ENCODE measurements at regions not wholly inside any gene's neighbourhood (a gene's known extent, or its start where the extent isn't known, plus 50 kb on each side); places are given as distances from the start of the nearest gene placed in this dataset.
"Not testable (repeated sequence)": the region's sequence is repeated elsewhere in the genome, so short reads cannot be mapped to it uniquely, and the experiment has no call there.

DNA sequence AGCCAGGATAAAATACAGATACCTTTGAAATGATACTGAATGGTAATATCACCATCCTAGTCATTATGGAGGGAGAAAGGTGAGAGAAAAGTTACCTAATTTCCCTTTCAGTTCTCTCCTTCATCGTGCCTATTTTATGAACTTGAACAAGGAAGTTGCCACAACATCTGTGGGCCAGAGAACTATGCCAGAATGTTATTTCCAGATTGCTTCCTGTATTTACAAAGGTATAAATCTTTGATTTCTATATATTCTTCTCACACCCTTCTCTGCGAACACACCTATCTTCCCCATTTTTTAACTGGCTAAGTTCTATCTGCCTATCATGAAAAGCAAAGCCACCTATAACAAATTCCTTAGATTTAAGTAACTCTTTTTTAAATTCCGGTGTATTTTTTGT is 163.6 kb upstream of the GRM7 start:
- no peak for ATAC-seq

GRCh38 chr3:6697722-6698121 is 163.2 kb upstream of the GRM7 start:
- Mint-ChIP-seq H3K4me3 (no peak overlapping the region), H3K27me3 (no peaks in the 10 kb centered on the region), H3K27ac (no peak overlapping the region), H3K4me1 (ENCODE audit: low read depth in 2 of 2) (no peaks in the 10 kb centered on the region), H3K36me3 (peaks cover 8% of the 10 kb centered on the region), H3K9me3 (peaks cover 5% of the 10 kb centered on the region)
- ATAC-seq, result no peak
- no peak for DNase-seq (ENCODE audit: low spot score)

More for the DNA sequence above, 163.6 kb upstream of the GRM7 start:
- peaks cover 3% of the 10 kb centered on the region for H3K9me3 Mint-ChIP-seq
- H3K4me3 Mint-ChIP-seq, result no peak overlapping the region
- no peak for DNase-seq (ENCODE audit: low spot score)
- H3K4me1 Mint-ChIP-seq (ENCODE audit: low read depth in 2 of 2), result no peaks in the 10 kb centered on the region
- no peak overlapping the region for H3K27ac Mint-ChIP-seq
- no peaks in the 10 kb centered on the region for H3K27me3 Mint-ChIP-seq
- peaks cover 6% of the 10 kb centered on the region for H3K36me3 Mint-ChIP-seq

GRCh38 chr3:6704817-6705216 is 156.1 kb upstream of the GRM7 start:
- H3K4me3 Mint-ChIP-seq; H3K36me3 Mint-ChIP-seq; DNase-seq (ENCODE audit: low spot score); ATAC-seq; H3K27me3 Mint-ChIP-seq; H3K27ac Mint-ChIP-seq; H3K4me1 Mint-ChIP-seq (ENCODE audit: low read depth in 2 of 2): not testable (repeated sequence)
- H3K9me3 Mint-ChIP-seq, result peaks cover 30% of the 10 kb centered on the region

GRCh38 chr3:6706777-6707176 is 154.1 kb upstream of the GRM7 start:
- H3K27me3 Mint-ChIP-seq, result no peaks in the 10 kb centered on the region
- peaks cover 30% of the 10 kb centered on the region for H3K9me3 Mint-ChIP-seq
- H3K36me3 Mint-ChIP-seq, result peaks cover 7% of the 10 kb centered on the region
- H3K4me1 Mint-ChIP-seq (ENCODE audit: low read depth in 2 of 2), result no peaks in the 10 kb centered on the region
- no peak overlapping the region for H3K27ac Mint-ChIP-seq
- DNase-seq (ENCODE audit: low spot score) (no peak), ATAC-seq (no peak)
- no peak overlapping the region for H3K4me3 Mint-ChIP-seq

GRCh38 chr3:6709178-6709577 is 151.7 kb upstream of the GRM7 start:
- H3K4me3 Mint-ChIP-seq, result no peak overlapping the region
- ATAC-seq, result no peak
- no peaks in the 10 kb centered on the region for H3K27me3 Mint-ChIP-seq
- H3K4me1 Mint-ChIP-seq (ENCODE audit: low read depth in 2 of 2), result no peaks in the 10 kb centered on the region
- no peak for DNase-seq (ENCODE audit: low spot score)
- no peaks in the 10 kb centered on the region for H3K36me3 Mint-ChIP-seq
- H3K27ac Mint-ChIP-seq, result no peak overlapping the region
- H3K9me3 Mint-ChIP-seq, result peaks cover 14% of the 10 kb centered on the region

DNA sequence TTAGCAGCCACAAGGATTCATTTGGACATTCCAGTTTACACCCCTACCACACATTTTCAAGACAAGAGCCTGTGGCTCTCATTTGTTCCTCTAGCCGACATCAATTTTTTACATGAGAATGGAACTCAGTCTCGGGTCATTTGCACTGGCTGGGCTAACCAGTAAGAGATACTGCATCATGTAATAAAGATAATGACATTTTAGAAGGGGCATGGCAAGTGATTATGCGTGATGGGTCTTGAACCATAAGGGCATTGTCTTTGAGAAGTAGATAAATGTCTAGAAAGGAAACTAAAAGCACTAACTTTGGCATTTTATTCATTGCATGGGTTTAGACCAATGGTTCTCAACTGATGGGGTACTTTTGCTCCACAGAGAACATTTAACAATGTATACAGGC is 146.0 kb upstream of the GRM7 start:
- Mint-ChIP-seq H3K9me3 (peaks cover 17% of the 10 kb centered on the region), H3K27me3 (no peaks in the 10 kb centered on the region), H3K36me3 (no peaks in the 10 kb centered on the region), H3K27ac (no peak overlapping the region), H3K4me3 (no peak overlapping the region), H3K4me1 (ENCODE audit: low read depth in 2 of 2) (no peaks in the 10 kb centered on the region)
- DNase-seq (ENCODE audit: low spot score) (no peak), ATAC-seq (no peak)

- Mint-ChIP-seq H3K27me3 (no peaks in the 10 kb centered on the region), H3K9me3 (peaks cover 17% of the 10 kb centered on the region), H3K36me3 (no peaks in the 10 kb centered on the region), H3K4me1 (ENCODE audit: low read depth in 2 of 2) (no peaks in the 10 kb centered on the region), H3K4me3 (no peak overlapping the region), H3K27ac (no peak overlapping the region)
- DNase-seq (ENCODE audit: low spot score) (no peak), ATAC-seq (no peak)
Observed at GRCh38 chr3:6716420-6716819, 144.5 kb upstream of the GRM7 start.

- no peak for ATAC-seq
- no peaks in the 10 kb centered on the region for H3K4me1 Mint-ChIP-seq (ENCODE audit: low read depth in 2 of 2)
- H3K4me3 Mint-ChIP-seq, result no peak overlapping the region
- no peaks in the 10 kb centered on the region for H3K36me3 Mint-ChIP-seq
- H3K9me3 Mint-ChIP-seq, result peaks cover 18% of the 10 kb centered on the region
- no peak for DNase-seq (ENCODE audit: low spot score)
- no peak overlapping the region for H3K27ac Mint-ChIP-seq
- H3K27me3 Mint-ChIP-seq, result no peaks in the 10 kb centered on the region
Observed at GRCh38 chr3:6717026-6717943, 143.6 kb upstream of the GRM7 start.

- Mint-ChIP-seq H3K27ac (no peak overlapping the region), H3K27me3 (no peaks in the 10 kb centered on the region), H3K36me3 (no peaks in the 10 kb centered on the region), H3K4me1 (ENCODE audit: low read depth in 2 of 2) (no peaks in the 10 kb centered on the region), H3K4me3 (no peak overlapping the region), H3K9me3 (peaks cover 15% of the 10 kb centered on the region)
- no peak for ATAC-seq
- no peak for DNase-seq (ENCODE audit: low spot score)
Observed at GRCh38 chr3:6719999-6720398, 140.9 kb upstream of the GRM7 start.

- Mint-ChIP-seq H3K9me3 (peaks cover 21% of the 10 kb centered on the region), H3K4me3 (no peak overlapping the region)
- no peak for DNase-seq (ENCODE audit: low spot score)
Observed at GRCh38 chr3:6721491-6721890, 139.4 kb upstream of the GRM7 start.

GRCh38 chr3:6723205-6723604 is 137.7 kb upstream of the GRM7 start:
- no peaks in the 10 kb centered on the region for H3K4me1 Mint-ChIP-seq (ENCODE audit: low read depth in 2 of 2)
- ATAC-seq, result no peak
- no peak overlapping the region for H3K27ac Mint-ChIP-seq
- no peaks in the 10 kb centered on the region for H3K36me3 Mint-ChIP-seq
- DNase-seq (ENCODE audit: low spot score), result no peak
- no peak overlapping the region for H3K4me3 Mint-ChIP-seq
- no peaks in the 10 kb centered on the region for H3K27me3 Mint-ChIP-seq
- H3K9me3 Mint-ChIP-seq, result peaks cover 17% of the 10 kb centered on the region

More at GRCh38 chr3:6721491-6721890, 139.4 kb upstream of the GRM7 start:
- H3K27ac Mint-ChIP-seq, result no peak overlapping the region
- no peak for ATAC-seq
- H3K36me3 Mint-ChIP-seq, result no peaks in the 10 kb centered on the region
- H3K4me1 Mint-ChIP-seq (ENCODE audit: low read depth in 2 of 2), result no peaks in the 10 kb centered on the region
- no peaks in the 10 kb centered on the region for H3K27me3 Mint-ChIP-seq

- no peak for ATAC-seq
- Mint-ChIP-seq H3K27ac (no peak overlapping the region), H3K36me3 (no peaks in the 10 kb centered on the region), H3K4me3 (no peak overlapping the region), H3K4me1 (ENCODE audit: low read depth in 2 of 2) (no peaks in the 10 kb centered on the region), H3K27me3 (no peaks in the 10 kb centered on the region), H3K9me3 (peaks cover 17% of the 10 kb centered on the region)
- DNase-seq (ENCODE audit: low spot score), result no peak
Observed at GRCh38 chr3:6726811-6727210, 134.1 kb upstream of the GRM7 start.

GRCh38 chr3:6732807-6733206 is 128.1 kb upstream of the GRM7 start:
- no peaks in the 10 kb centered on the region for H3K4me1 Mint-ChIP-seq (ENCODE audit: low read depth in 2 of 2)
- H3K4me3 Mint-ChIP-seq, result no peak overlapping the region
- H3K27ac Mint-ChIP-seq, result no peak overlapping the region
- no peaks in the 10 kb centered on the region for H3K27me3 Mint-ChIP-seq
- H3K36me3 Mint-ChIP-seq, result no peaks in the 10 kb centered on the region
- peaks cover 10% of the 10 kb centered on the region for H3K9me3 Mint-ChIP-seq
- no peak for DNase-seq (ENCODE audit: low spot score)
- ATAC-seq, result no peak

GRCh38 chr3:6733699-6734394 is 127.1 kb upstream of the GRM7 start:
- no peaks in the 10 kb centered on the region for H3K27me3 Mint-ChIP-seq
- H3K36me3 Mint-ChIP-seq, result no peaks in the 10 kb centered on the region
- no peak overlapping the region for H3K4me3 Mint-ChIP-seq
- H3K9me3 Mint-ChIP-seq, result peaks cover 10% of the 10 kb centered on the region
- no peak for DNase-seq (ENCODE audit: low spot score)
- H3K27ac Mint-ChIP-seq, result no peak overlapping the region
- no peaks in the 10 kb centered on the region for H3K4me1 Mint-ChIP-seq (ENCODE audit: low read depth in 2 of 2)
- no peak for ATAC-seq

All from natural killer cell treated with Interleukin-12 subunit alpha and Interleukin-12 subunit beta and Interleukin-15 and Interleukin-18, amount 100 ng/mL, for 72 hours (primary cell).